PC-9 (cell line): ENCODE measurements at regions not wholly inside any gene's neighbourhood (a gene's known extent, or its start where the extent isn't known, plus 50 kb on each side); places are given as distances from the start of the nearest gene placed in this dataset.

ENCODE experiments used
- BruUV-seq: library from RNA; stranded (reverse); fragments of 400-500 nt; replicated peaks from 2 replicates; lab custom pipeline; 2021; lab: Mats Ljungman, UMichigan
- CTCF ChIA-PET: fragments of 300-600 bp; sonication (Branson Sonifier 250); formaldehyde crosslinking; loops from one replicate; lab custom pipeline; 2022; ENCODE audit warnings: antibody characterized with exemption; lab: Charles Lee
- POLR2A ChIA-PET: fragments of 300-600 bp; sonication (Branson Sonifier 250); formaldehyde crosslinking; loops from one replicate; lab custom pipeline; 2022; ENCODE audit warnings: antibody characterized with exemption; ENCODE audit not compliant: unreplicated experiment; lab: Charles Lee
- DNase-seq, 2 experiments: peaks; one replicate each; pipeline versions ENCODE4 v3.0.0 to v3.0.0-alpha.2; 2015 to 2022; ENCODE audit warnings: mixed read lengths in 1 of 2
- H2AFZ ChIP-seq: fragments of 200-600 bp; sonication (generic); 2 replicates; pipeline ENCODE4 v1.8.1; 2017; ENCODE audit warnings: antibody characterized with exemption
- H3F3A ChIP-seq: fragments of 200-600 bp; sonication (generic); 2 replicates; pipeline ENCODE4 v1.8.1; 2017; ENCODE audit warnings: antibody characterized with exemption, mild to moderate bottlenecking, low read depth; ENCODE audit not compliant: insufficient read depth
- H3K27ac ChIP-seq: fragments of 200-600 bp; sonication (generic); 2 replicates; pipeline ENCODE4 v1.6.1; 2016; ENCODE audit warnings: mixed run types
- H3K27me3 ChIP-seq: fragments of 200-600 bp; sonication (generic); 2 replicates; pipeline ENCODE4 v1.6.1; 2016; ENCODE audit warnings: low read depth, mixed run types; ENCODE audit not compliant: insufficient read depth
- H3K36me3 ChIP-seq: fragments of 200-600 bp; sonication (generic); 2 replicates; pipeline ENCODE4 v1.6.1; 2016; ENCODE audit warnings: low read depth, mixed run types
- H3K4me1 ChIP-seq: fragments of 200-600 bp; sonication (generic); replicated peaks from 2 replicates; pipeline ENCODE4 v1.6.1; 2016; ENCODE audit warnings: mixed run types; ENCODE audit not compliant: insufficient read depth
- H3K4me2 ChIP-seq: fragments of 200-600 bp; sonication (generic); 2 replicates; pipeline ENCODE4 v1.6.1; 2017; ENCODE audit warnings: mixed run types
- H3K4me3 ChIP-seq: fragments of 200-600 bp; sonication (generic); 2 replicates; pipeline ENCODE4 v1.6.1; 2016; ENCODE audit warnings: mixed run types
- H3K79me2 ChIP-seq: fragments of 200-600 bp; sonication (generic); 2 replicates; pipeline ENCODE4 v1.6.1; 2017; ENCODE audit warnings: low read depth, mixed run types
- H3K9me2 ChIP-seq: fragments of 200-600 bp; sonication (generic); 2 replicates; pipeline ENCODE4 v1.8.1; 2017; ENCODE audit warnings: mild to moderate bottlenecking; ENCODE audit not compliant: insufficient read depth
- H3K9me3 ChIP-seq: fragments of 200-600 bp; sonication (generic); 2 replicates; pipeline ENCODE4 v1.8.1; 2016; ENCODE audit warnings: low read depth; ENCODE audit not compliant: insufficient read depth
- H4K20me1 ChIP-seq: fragments of 200-600 bp; sonication (generic); 2 replicates; pipeline ENCODE4 v1.8.1; 2017; ENCODE audit not compliant: insufficient read depth
- CTCF ChIP-seq: fragments of 200-600 bp; sonication (generic); conservative IDR thresholded peaks from 2 replicates; pipeline ENCODE4 v1.6.1; 2017; ENCODE audit warnings: mixed run types, antibody characterized with exemption, mild to moderate bottlenecking, moderate library complexity
- EZH2 ChIP-seq: fragments of 200-600 bp; sonication (generic); IDR thresholded peaks from 2 replicates; pipeline ENCODE4 v1.8.0; 2017; ENCODE audit warnings: antibody characterized with exemption, low read depth
- intact Hi-C: fragments of 100-400 bp; cut with micrococcal nuclease; formaldehyde crosslinking; loops from one replicate; pipeline ENCODE4 v1.10.0; 2022; ENCODE audit not compliant: unreplicated experiment

- POLR2A ChIA-PET = interaction anchor here (0.6 kb wide), 1 partner anchor 531 kb away, joined by 3 read pairs; no protein-coding TSS in a partner anchor
- CTCF ChIA-PET = no interaction called here
- Histone ChIP-seq H3K4me2 (no peak overlapping the region), H3K27me3 (no peaks in the 10 kb centered on the region; the same call in 1 of the 2 replicates), H2AFZ (no peak overlapping the region), H3K79me2 (no peaks in the 10 kb centered on the region), H3K9me2 (no peaks in the 10 kb centered on the region), H3K9me3 (no peaks in the 10 kb centered on the region), H3K4me3 (no peak overlapping the region), H3K4me1 (no peaks in the 10 kb centered on the region), H3F3A (no peaks in the 10 kb centered on the region), H4K20me1 (no peaks in the 10 kb centered on the region), H3K27ac (no peak overlapping the region), H3K36me3 (no peaks in the 10 kb centered on the region)
- DNase-seq = no peak
- TF ChIP-seq EZH2 (no peak), CTCF (no peak)
- intact Hi-C loops = no loop called here
- BruUV-seq = no TSS peak
Observed at GRCh38 chr2:106609780-106610179, 122.6 kb downstream of the CD8B2 start.

- no peak overlapping the region for H3K4me3 ChIP-seq
- BruUV-seq = no TSS peak
- H2AFZ ChIP-seq = no peak overlapping the region
- ChIA-PET CTCF (no interaction called here), POLR2A (no interaction called here)
- H3K9me3 ChIP-seq = no peaks in the 10 kb centered on the region; the same call in 1 of the 2 replicates
- H3F3A ChIP-seq = no peaks in the 10 kb centered on the region
- no peak for TF ChIP-seq CTCF
- no peak for TF ChIP-seq EZH2
- no peak for DNase-seq
- no peaks in the 10 kb centered on the region for H4K20me1 ChIP-seq
- H3K79me2 ChIP-seq = no peaks in the 10 kb centered on the region
- no peaks in the 10 kb centered on the region for H3K4me1 ChIP-seq
- no peak overlapping the region for H3K27ac ChIP-seq
- no peak overlapping the region for H3K4me2 ChIP-seq
- no peaks in the 10 kb centered on the region for H3K9me2 ChIP-seq
- intact Hi-C loops = no loop called here
- no peaks in the 10 kb centered on the region for H3K36me3 ChIP-seq
- H3K27me3 ChIP-seq = no peaks in the 10 kb centered on the region; the same call in 1 of the 2 replicates
Observed at GRCh38 chr2:106614511-106615291, 127.5 kb downstream of the CD8B2 start.

- Histone ChIP-seq H3K4me3 (no peak overlapping the region), H3K9me3 (no peaks in the 10 kb centered on the region; the same call in 1 of the 2 replicates), H3K9me2 (no peaks in the 10 kb centered on the region), H3K4me1 (no peaks in the 10 kb centered on the region), H3K27me3 (no peaks in the 10 kb centered on the region; the same call in 1 of the 2 replicates), H3K27ac (no peak overlapping the region), H4K20me1 (no peaks in the 10 kb centered on the region), H3K36me3 (no peaks in the 10 kb centered on the region), H3F3A (no peaks in the 10 kb centered on the region), H3K79me2 (no peaks in the 10 kb centered on the region), H3K4me2 (no peak overlapping the region), H2AFZ (no peak overlapping the region)
- no peak for DNase-seq
- ChIA-PET CTCF (no interaction called here), POLR2A (no interaction called here)
- no TSS peak for BruUV-seq
- intact Hi-C loops = no loop called here
- TF ChIP-seq CTCF (no peak), EZH2 (no peak)
Observed at GRCh38 chr2:106618614-106619013, 131.4 kb downstream of the CD8B2 start.
